ENCODE measurements at regions not wholly inside any gene's neighbourhood (a gene's known extent, or its start where the extent isn't known, plus 50 kb on each side); places are given as distances from the start of the nearest gene placed in this dataset.

DNA sequence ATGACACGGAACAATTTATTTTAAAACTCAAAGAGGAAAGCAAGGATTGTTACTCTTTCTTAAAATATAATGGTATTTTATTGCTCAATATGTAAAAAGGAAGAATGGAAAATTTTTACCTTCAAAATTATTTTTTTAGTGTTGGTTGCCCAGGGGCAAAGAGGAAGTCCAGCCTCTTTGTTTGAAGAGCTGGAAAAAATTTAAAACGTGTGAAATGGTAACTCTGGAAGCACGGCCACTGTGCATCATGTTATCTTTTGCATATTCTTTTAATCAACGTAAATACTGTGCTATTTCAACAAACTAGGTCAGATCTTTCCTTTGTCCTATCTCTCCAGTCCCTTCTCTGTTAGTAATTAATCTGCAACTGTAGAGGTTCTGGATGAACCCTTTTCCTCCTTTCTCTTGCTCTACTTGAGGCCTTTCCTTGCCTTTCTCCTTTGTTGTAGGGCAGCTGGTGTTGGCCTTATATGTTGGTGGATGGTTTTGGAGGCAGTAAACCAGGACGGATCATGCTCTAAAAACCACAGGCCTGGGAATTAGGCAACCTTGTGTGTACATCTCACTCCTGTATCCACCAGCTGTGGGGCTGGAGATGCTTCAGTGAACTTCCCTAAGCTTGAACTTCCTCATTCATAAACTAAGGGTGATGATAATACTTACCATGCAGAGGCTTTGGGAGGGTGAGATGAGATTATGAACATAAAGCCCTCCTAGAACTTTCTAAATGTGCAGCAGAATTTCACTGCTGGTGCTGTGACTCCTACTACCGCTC lies 143.3 kb downstream of the PRL start:
- Histone ChIP-seq H3F3A (replicated peaks; ENCODE audit: insufficient read depth) (no peaks in the 10 kb centered on the region), H3K27ac (ENCODE audit: low read depth in 2 of 2, low read length in 1 of 2) (peak overlapping the region in 1 of 2 experiments; percentile 64; a peak in 2 of 4 replicates), H3K4me3 (ENCODE audit: low read depth in 2 of 2, low read length in 1 of 2) (no peak overlapping the region), H3K4me2 (no peak overlapping the region), H3K36me3 (replicated peaks in 1 of 2; ENCODE audit: control insufficient read depth in 1 of 2, insufficient read depth in 2 of 2, low read length in 1 of 2) (peaks cover 0 to 6% of the 10 kb centered on the region in 2 experiments), H2AFZ (ENCODE audit: low read depth) (no peak overlapping the region), H3K9ac (no peak overlapping the region), H3K9me2 (no peaks in the 10 kb centered on the region), H3K79me2 (ENCODE audit: insufficient read depth) (no peaks in the 10 kb centered on the region), H3K27me3 (ENCODE audit: insufficient read depth) (no peaks in the 10 kb centered on the region), H4K20me1 (ENCODE audit: insufficient read depth) (no peaks in the 10 kb centered on the region), H3K9me3 (no peaks in the 10 kb centered on the region), H3K4me1 (ENCODE audit: control insufficient read depth in 1 of 2, insufficient read depth in 2 of 2, low read depth in 1 of 2, low read length in 1 of 2) (peaks cover 8 to 23% of the 10 kb centered on the region in 2 experiments; a peak in 3 of 4 replicates)
- DNase-seq = no peak
- no peak for TF ChIP-seq RXRA (IDR thresholded peaks at IDR 0.05; ENCODE audit: borderline replicate concordance, low read depth)
- no peak for TF ChIP-seq JUND (IDR thresholded peaks at IDR 0.05)
- no peak for TF ChIP-seq MAX (IDR thresholded peaks at IDR 0.05; ENCODE audit: low read depth)
- TF ChIP-seq, protein P1, sequence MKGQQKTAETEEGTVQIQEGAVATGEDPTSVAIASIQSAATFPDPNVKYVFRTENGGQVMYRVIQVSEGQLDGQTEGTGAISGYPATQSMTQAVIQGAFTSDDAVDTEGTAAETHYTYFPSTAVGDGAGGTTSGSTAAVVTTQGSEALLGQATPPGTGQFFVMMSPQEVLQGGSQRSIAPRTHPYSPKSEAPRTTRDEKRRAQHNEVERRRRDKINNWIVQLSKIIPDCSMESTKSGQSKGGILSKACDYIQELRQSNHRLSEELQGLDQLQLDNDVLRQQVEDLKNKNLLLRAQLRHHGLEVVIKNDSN (IDR thresholded peaks at IDR 0.05; ENCODE audit: borderline replicate concordance, low read depth) = no peak
- TF ChIP-seq, protein P2, sequence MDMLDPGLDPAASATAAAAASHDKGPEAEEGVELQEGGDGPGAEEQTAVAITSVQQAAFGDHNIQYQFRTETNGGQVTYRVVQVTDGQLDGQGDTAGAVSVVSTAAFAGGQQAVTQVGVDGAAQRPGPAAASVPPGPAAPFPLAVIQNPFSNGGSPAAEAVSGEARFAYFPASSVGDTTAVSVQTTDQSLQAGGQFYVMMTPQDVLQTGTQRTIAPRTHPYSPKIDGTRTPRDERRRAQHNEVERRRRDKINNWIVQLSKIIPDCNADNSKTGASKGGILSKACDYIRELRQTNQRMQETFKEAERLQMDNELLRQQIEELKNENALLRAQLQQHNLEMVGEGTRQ (IDR thresholded peaks at IDR 0.05; ENCODE audit: borderline replicate concordance, low read depth, low read length) = no peak
- TF ChIP-seq YY1 (IDR thresholded peaks at IDR 0.05; ENCODE audit: low read depth) = no peak
- TF ChIP-seq FOXJ3 (CRISPR knock-in tag; IDR thresholded peaks at IDR 0.05) = no peak
- TF ChIP-seq SIN3A (IDR thresholded peaks at IDR 0.05; ENCODE audit: borderline replicate concordance, low read depth, low read length) = no peak
- ChIA-PET CTCF (no interaction called here), POLR2A (no interaction called here)
- WGBS (ENCODE audit: low lambda C conversion rate) = 85% methylated on average over 6 of the region's 6 CpGs

DNA sequence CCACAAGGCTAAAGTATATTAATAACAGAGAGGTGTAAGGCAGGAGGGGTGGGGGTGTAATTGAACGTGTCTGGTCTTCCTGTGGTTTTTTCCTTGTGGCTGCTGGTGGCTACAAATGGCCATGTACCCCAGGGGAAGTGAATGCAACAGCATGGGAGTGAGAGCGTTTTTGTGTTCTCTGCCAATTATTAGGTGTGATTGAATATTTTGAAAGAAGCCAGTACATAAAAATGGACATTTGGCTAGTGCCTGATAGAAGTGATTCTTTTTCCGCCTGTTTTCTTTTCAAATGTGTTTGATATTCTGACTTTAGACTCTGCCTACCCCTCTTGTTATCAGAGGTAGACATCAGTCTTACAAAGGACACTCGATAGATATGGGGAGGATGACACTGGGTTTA lies 141.3 kb downstream of the PRL start:
- no peak overlapping the region for H3K4me2 ChIP-seq
- TF ChIP-seq RAD21 (IDR thresholded peaks at IDR 0.05; ENCODE audit: low read length) (no peak), PBX3 (IDR thresholded peaks at IDR 0.05) (no peak), FOSL2 (IDR thresholded peaks at IDR 0.05; ENCODE audit: borderline replicate concordance, low read depth) (no peak), CTCF (IDR thresholded peaks at IDR 0.05) (no peak)
- H3K27ac ChIP-seq (ENCODE audit: low read depth in 2 of 2, low read length in 1 of 2) = peak overlapping the region in 1 of 2 experiments; percentile 73; a peak in 2 of 4 replicates
- H3K4me1 ChIP-seq (ENCODE audit: control insufficient read depth in 1 of 2, insufficient read depth in 2 of 2, low read depth in 1 of 2, low read length in 1 of 2) = peaks cover 0 to 11% of the 10 kb centered on the region in 2 experiments; a peak in 2 of 4 replicates
- no peaks in the 10 kb centered on the region for H3K9me2 ChIP-seq
- no peak for DNase-seq
- no peaks in the 10 kb centered on the region for H4K20me1 ChIP-seq (ENCODE audit: insufficient read depth)
- H3K79me2 ChIP-seq (ENCODE audit: insufficient read depth) = no peaks in the 10 kb centered on the region
- no peaks in the 10 kb centered on the region for H3F3A ChIP-seq (replicated peaks; ENCODE audit: insufficient read depth)
- H3K36me3 ChIP-seq (replicated peaks in 1 of 2; ENCODE audit: control insufficient read depth in 1 of 2, insufficient read depth in 2 of 2, low read length in 1 of 2) = peaks cover 0 to 6% of the 10 kb centered on the region in 2 experiments
- no peaks in the 10 kb centered on the region for H3K9me3 ChIP-seq
- no peaks in the 10 kb centered on the region for H3K27me3 ChIP-seq (ENCODE audit: insufficient read depth)
- H2AFZ ChIP-seq (ENCODE audit: low read depth) = no peak overlapping the region
- H3K9ac ChIP-seq = no peak overlapping the region
- POLR2A ChIA-PET = no interaction called here
- no peak overlapping the region for H3K4me3 ChIP-seq (ENCODE audit: low read depth in 2 of 2, low read length in 1 of 2)
- 94% methylated on average over 4 of the region's 4 CpGs for WGBS (ENCODE audit: low lambda C conversion rate)
- CTCF ChIA-PET = no interaction called here
